ENCODE measurements at regions not wholly inside any gene's neighbourhood (a gene's known extent, or its start where the extent isn't known, plus 50 kb on each side); places are given as distances from the start of the nearest gene placed in this dataset.
"Not testable (repeated sequence)": the region's sequence is repeated elsewhere in the genome, so short reads cannot be mapped to it uniquely, and the experiment has no call there.

DNA sequence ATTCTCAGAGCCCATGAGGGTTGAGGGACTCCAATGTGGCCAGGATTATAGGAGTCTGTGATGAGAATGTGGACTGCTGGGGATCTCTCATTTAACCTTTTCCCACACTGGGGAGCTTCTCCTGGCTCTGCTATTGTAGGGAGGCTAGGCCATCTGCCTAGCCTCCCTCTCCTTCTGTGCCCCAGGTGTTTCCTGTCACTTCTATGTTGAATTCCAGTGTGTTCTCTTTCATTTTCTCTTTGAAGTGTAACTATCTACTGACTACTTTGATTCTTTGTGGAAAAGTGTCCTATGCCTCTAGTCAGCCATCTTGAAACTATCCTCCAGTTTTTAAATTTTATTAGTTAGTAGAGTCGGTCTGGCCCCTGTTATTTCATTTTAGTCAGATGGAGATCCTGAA is 53.4 kb upstream of the ABCD2 start:
- TF ChIP-seq, protein P1, sequence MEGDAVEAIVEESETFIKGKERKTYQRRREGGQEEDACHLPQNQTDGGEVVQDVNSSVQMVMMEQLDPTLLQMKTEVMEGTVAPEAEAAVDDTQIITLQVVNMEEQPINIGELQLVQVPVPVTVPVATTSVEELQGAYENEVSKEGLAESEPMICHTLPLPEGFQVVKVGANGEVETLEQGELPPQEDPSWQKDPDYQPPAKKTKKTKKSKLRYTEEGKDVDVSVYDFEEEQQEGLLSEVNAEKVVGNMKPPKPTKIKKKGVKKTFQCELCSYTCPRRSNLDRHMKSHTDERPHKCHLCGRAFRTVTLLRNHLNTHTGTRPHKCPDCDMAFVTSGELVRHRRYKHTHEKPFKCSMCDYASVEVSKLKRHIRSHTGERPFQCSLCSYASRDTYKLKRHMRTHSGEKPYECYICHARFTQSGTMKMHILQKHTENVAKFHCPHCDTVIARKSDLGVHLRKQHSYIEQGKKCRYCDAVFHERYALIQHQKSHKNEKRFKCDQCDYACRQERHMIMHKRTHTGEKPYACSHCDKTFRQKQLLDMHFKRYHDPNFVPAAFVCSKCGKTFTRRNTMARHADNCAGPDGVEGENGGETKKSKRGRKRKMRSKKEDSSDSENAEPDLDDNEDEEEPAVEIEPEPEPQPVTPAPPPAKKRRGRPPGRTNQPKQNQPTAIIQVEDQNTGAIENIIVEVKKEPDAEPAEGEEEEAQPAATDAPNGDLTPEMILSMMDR (IDR thresholded peaks at IDR 0.05; ENCODE audit: unreplicated experiment) = no peak
- no peak overlapping the region for H3K4me3 Mint-ChIP-seq
- H3K36me3 Mint-ChIP-seq = no peaks in the 10 kb centered on the region
- H3K27ac Mint-ChIP-seq = no peak overlapping the region
- peaks cover 17% of the 10 kb centered on the region for H3K9me3 Mint-ChIP-seq
- no peaks in the 10 kb centered on the region for H3K4me1 Mint-ChIP-seq
- no peak for DNase-seq (ENCODE audit: low spot score in 2 of 2, unreplicated experiment in 2 of 2)
- no peaks in the 10 kb centered on the region for H3K27me3 Mint-ChIP-seq (ENCODE audit: low read depth)

DNA sequence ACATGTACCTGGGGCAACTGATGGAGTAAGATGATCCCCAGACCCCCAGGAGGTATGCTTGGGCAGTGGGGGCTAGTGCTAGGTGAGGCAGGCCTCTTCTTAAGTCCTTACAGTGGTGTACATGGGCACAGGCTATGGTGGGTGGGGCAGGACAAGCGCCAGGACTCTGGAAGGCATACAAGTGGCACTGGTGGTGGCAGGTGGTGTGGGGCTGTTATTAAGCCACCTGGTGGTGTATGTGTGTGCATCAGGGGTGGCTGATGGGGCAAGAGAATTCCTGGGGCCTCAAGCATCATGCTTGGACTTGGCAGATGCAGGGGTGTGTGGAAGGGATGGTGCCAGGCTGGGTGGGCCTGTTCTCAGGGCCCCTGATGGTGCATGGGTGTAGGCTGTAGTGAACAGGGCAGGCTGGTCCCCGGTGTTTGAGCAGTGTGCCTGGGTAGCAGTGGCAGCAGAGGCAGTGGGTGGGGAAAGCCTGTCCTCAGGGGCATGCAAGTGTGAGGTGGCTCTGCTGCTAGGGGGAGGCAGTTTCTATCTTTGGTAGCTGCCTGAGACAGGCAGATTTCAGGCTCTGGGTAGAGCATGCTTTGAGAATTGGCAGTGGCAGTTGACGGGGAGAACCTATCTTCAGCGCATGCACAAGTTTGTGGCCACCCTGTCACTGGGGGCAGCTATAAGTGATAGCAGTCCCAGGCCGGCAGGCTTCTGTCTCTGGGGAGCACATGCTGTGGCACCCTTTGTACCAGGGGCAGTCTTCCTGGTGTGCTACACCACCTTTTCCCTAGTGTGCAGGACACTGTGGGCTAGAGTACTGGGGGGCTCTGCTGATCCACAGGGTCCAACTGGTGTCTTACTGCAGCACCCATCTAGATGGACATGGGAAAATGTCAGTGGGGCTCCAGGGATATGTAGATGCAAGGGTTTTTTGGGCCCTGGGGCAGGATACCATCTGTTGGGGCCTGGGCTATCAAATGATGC is 52.6 kb upstream of the ABCD2 start:
- peaks cover 17% of the 10 kb centered on the region for H3K9me3 Mint-ChIP-seq
- H3K4me1 Mint-ChIP-seq = no peaks in the 10 kb centered on the region
- H3K27ac Mint-ChIP-seq = no peak overlapping the region
- H3K27me3 Mint-ChIP-seq (ENCODE audit: low read depth) = no peaks in the 10 kb centered on the region
- no peaks in the 10 kb centered on the region for H3K36me3 Mint-ChIP-seq
- TF ChIP-seq, protein P1 (IDR thresholded peaks at IDR 0.05; ENCODE audit: unreplicated experiment) = no peak
- DNase-seq (ENCODE audit: low spot score in 2 of 2, unreplicated experiment in 2 of 2) = no peak
- H3K4me3 Mint-ChIP-seq = no peak overlapping the region

DNA sequence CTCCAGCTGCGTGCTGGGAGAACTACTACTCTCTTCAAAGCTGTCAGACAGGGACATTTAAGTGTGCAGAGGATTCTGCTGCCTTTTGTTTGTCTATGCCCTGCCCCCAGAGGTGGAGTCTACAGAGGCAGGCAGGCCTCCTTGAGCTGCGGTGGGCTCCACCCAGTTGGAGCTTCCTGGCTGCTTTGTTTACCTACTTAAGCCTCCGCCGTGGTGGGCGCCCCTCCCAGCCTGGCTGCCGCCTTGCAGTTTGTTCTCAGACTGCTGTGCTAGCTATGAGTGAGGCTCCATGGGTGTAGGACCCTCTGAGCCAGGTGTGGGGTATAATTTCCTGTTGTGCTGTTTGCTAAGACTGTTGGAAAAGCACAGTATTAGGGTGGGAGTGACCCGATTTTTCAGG is 49.9 kb upstream of the ABCD2 start:
- H3K36me3 Mint-ChIP-seq; DNase-seq (ENCODE audit: low spot score in 2 of 2, unreplicated experiment in 2 of 2); H3K27ac Mint-ChIP-seq; H3K4me3 Mint-ChIP-seq; H3K4me1 Mint-ChIP-seq; H3K27me3 Mint-ChIP-seq (ENCODE audit: low read depth): not testable (repeated sequence)
- peaks cover 17% of the 10 kb centered on the region for H3K9me3 Mint-ChIP-seq
